M059J (cell line): ENCODE measurements at regions not wholly inside any gene's neighbourhood (a gene's known extent, or its start where the extent isn't known, plus 50 kb on each side); places are given as distances from the start of the nearest gene placed in this dataset.
"Not testable (repeated sequence)": the region's sequence is repeated elsewhere in the genome, so short reads cannot be mapped to it uniquely, and the experiment has no call there.

Source experiments
- DNase-seq: peaks from one replicate; pipeline ENCODE4 v3.0.0-alpha.2; 2012; ENCODE audit warnings: low read depth

- DNase-seq: no peak
These were observed 480.7 kb downstream of the HTR1B start for GRCh38 chr6:76982476-76983199.

- no peak for DNase-seq
These were observed 490.8 kb downstream of the HTR1B start for GRCh38 chr6:76972474-76972873.

GRCh38 chr6:76959177-76959576 lies 504.1 kb downstream of the HTR1B start:
- not testable (repeated sequence) for DNase-seq

GRCh38 chr6:76942203-76942966 lies 520.9 kb downstream of the HTR1B start:
- peak; percentile 34 for DNase-seq

- no peak for DNase-seq
These were observed 523.1 kb downstream of the HTR1B start for GRCh38 chr6:76940191-76940590.

- DNase-seq: no peak
These were observed 548.6 kb downstream of the HTR1B start for GRCh38 chr6:76914737-76915136.

- DNase-seq: not testable (repeated sequence)
These were observed 557.8 kb downstream of the HTR1B start for GRCh38 chr6:76905541-76905940.

- no peak for DNase-seq
These were observed 570.7 kb downstream of the HTR1B start for GRCh38 chr6:76892542-76892941.

GRCh38 chr6:76888351-76888750 lies 574.9 kb downstream of the HTR1B start:
- DNase-seq: no peak

- no peak for DNase-seq
These were observed 576.4 kb downstream of the HTR1B start for GRCh38 chr6:76886900-76887299.

GRCh38 chr6:76885861-76886301 lies 577.4 kb downstream of the HTR1B start:
- DNase-seq: peak; percentile 27

GRCh38 chr6:76881414-76881813 lies 581.9 kb downstream of the HTR1B start:
- DNase-seq: no peak

- DNase-seq: peak; percentile 24
These were observed 586.3 kb downstream of the HTR1B start for GRCh38 chr6:76876922-76877553.

- DNase-seq: not testable (repeated sequence)
These were observed 586.9 kb downstream of the HTR1B start for GRCh38 chr6:76876430-76876829.

- DNase-seq: no peak
These were observed 596.1 kb downstream of the HTR1B start for GRCh38 chr6:76867182-76867581.

GRCh38 chr6:76866091-76866915 lies 597.0 kb downstream of the HTR1B start:
- no peak for DNase-seq

GRCh38 chr6:76862936-76863335 lies 600.4 kb downstream of the HTR1B start:
- no peak for DNase-seq

- DNase-seq: peak; percentile 16
These were observed 601.9 kb downstream of the HTR1B start for GRCh38 chr6:76861403-76861802.

- no peak for DNase-seq
These were observed 607.2 kb downstream of the HTR1B start for GRCh38 chr6:76856065-76856464.

- peak; percentile 33 for DNase-seq
These were observed 610.5 kb downstream of the HTR1B start for GRCh38 chr6:76852776-76853175.

- DNase-seq: peak; percentile 50
These were observed 613.9 kb downstream of the HTR1B start for GRCh38 chr6:76849274-76849970.
